Adrenal gland (tissue), 5 donors: ENCODE measurements at regions not wholly inside any gene's neighbourhood (a gene's known extent, or its start where the extent isn't known, plus 50 kb on each side); places are given as distances from the start of the nearest gene placed in this dataset.

Experiments
- CTCF ChIP-seq, 6 experiments: fragments of 450-650 bp in 4 of 6; fragments of 200-600 bp in 2 of 6; sonication (generic) in 1 of 6; IDR thresholded peaks; 1 replicate in 5 of 6; 2 replicates in 1 of 6; pipeline versions ENCODE4 v1.5.1 to v1.8.0; 2016 to 2021; ENCODE audit warnings: antibody characterized with exemption in 6 of 6, mild to moderate bottlenecking in 2 of 6, moderate library complexity in 1 of 6
- POLR2A ChIP-seq, 2 donors: fragments of 450-650 bp; IDR thresholded peaks; one replicate each; pipeline ENCODE4 v1.6.1; 2017; ENCODE audit warnings: antibody characterized with exemption in 2 of 2, mild to moderate bottlenecking in 2 of 2, moderate library complexity in 1 of 2
- donor health status: DM: no; HTN: no; CAD: no.

- no peak for TF ChIP-seq CTCF (IDR thresholded peaks at IDR 0.05)
- no peak for TF ChIP-seq POLR2A (IDR thresholded peaks at IDR 0.05)
These were observed 223.2 kb upstream of the COPS8 start for GRCh38 chr2:236862526-236862925.
